Lower leg skin (tissue), 3 donors: ENCODE measurements at regions not wholly inside any gene's neighbourhood (a gene's known extent, or its start where the extent isn't known, plus 50 kb on each side); places are given as distances from the start of the nearest gene placed in this dataset.

Experiments
- CTCF ChIP-seq, 3 donors: fragments of 450-650 bp; IDR thresholded peaks; one replicate each; pipeline ENCODE4 v1.5.1; 2016; ENCODE audit warnings: antibody characterized with exemption in 3 of 3, mild to moderate bottlenecking in 3 of 3, moderate library complexity in 2 of 3
- POLR2A ChIP-seq, 2 donors: fragments of 450-650 bp; IDR thresholded peaks; one replicate each; pipeline ENCODE4 v1.6.1; 2016 to 2017; ENCODE audit warnings: antibody characterized with exemption in 2 of 2, mild to moderate bottlenecking in 1 of 2, moderate library complexity in 1 of 2

- TF ChIP-seq POLR2A (IDR thresholded peaks at IDR 0.05) (no peak), CTCF (IDR thresholded peaks at IDR 0.05) (no peak)
Observed at GRCh38 chr6:112920994-112921393, 573.9 kb downstream of the RFPL4B start.
